Endothelial cell of umbilical vein (primary cell): ENCODE measurements at regions not wholly inside any gene's neighbourhood (a gene's known extent, or its start where the extent isn't known, plus 50 kb on each side); places are given as distances from the start of the nearest gene placed in this dataset.

Source experiments
- BruUV-seq: library from RNA; stranded (reverse); fragments of 400-500 nt; replicated peaks from 2 replicates; lab custom pipeline; 2021; lab: Mats Ljungman, UMichigan
- CTCF ChIA-PET: fragments of 300-600, 350-600 bp; sonication (Branson Sonifier 250); formaldehyde crosslinking; loops from one replicate; lab custom pipeline; 2021; ENCODE audit warnings: antibody characterized with exemption, inconsistent platforms; lab: Charles Lee
- POLR2A ChIA-PET: fragments of 300-600, 350-600 bp; sonication (Branson Sonifier 250); formaldehyde crosslinking; loops from one replicate; lab custom pipeline; 2021; ENCODE audit warnings: antibody characterized with exemption, inconsistent platforms; lab: Charles Lee
- DNase-seq: peaks from one replicate; pipeline ENCODE4 v3.0.0-alpha.2; 2011; ENCODE audit warnings: low read depth, low spot score
- FAIRE-seq: peaks from 2 replicates; lab custom pipeline; 2011; peaks lifted over from hg19 to GRCh38; lab: Jason Lieb, UNC
- H2AFZ ChIP-seq: 2 replicates; pipeline ENCODE4 v1.6.0; 2012; ENCODE audit warnings: low read depth, low read length, control low read depth, inconsistent platforms
- H3K27ac ChIP-seq: 2 replicates; pipeline ENCODE4 v1.5.1; 2011; ENCODE audit warnings: low read depth, mild to moderate bottlenecking, control low read depth, low read length, moderate library complexity; ENCODE audit not compliant: insufficient read depth
- H3K27me3 ChIP-seq, 2 experiments: 2 replicates each; pipeline versions ENCODE4 v1.6.0 to v1.6.1; 2011; ENCODE audit warnings: low read length in 2 of 2, mixed read lengths in 1 of 2; ENCODE audit not compliant: control insufficient read depth in 2 of 2, insufficient read depth in 2 of 2
- H3K36me3 ChIP-seq, 2 experiments: 2 replicates in 1 of 2; 3 replicates in 1 of 2; pipeline ENCODE4 v1.5.1; 2011; ENCODE audit warnings: low read length in 2 of 2, mild to moderate bottlenecking in 1 of 2, moderate library complexity in 1 of 2; ENCODE audit not compliant: control insufficient read depth in 2 of 2, insufficient read depth in 2 of 2; ENCODE audit errors: extremely low read depth in 1 of 2
- H3K4me1 ChIP-seq: 3 replicates; pipeline ENCODE4 v1.5.1; 2011; ENCODE audit warnings: mild to moderate bottlenecking, low read length; ENCODE audit not compliant: control insufficient read depth, insufficient read depth; ENCODE audit errors: extremely low read depth
- H3K4me2 ChIP-seq: 2 replicates; pipeline ENCODE4 v1.6.1; 2011; ENCODE audit warnings: low read length, control low read depth, mixed read lengths; ENCODE audit not compliant: insufficient read depth
- H3K4me3 ChIP-seq, 3 experiments: fragments of 200-600 bp in 1 of 3; sonication (generic), shearing (Covaris generic) in 1 of 3; replicated peaks in 1 of 3; 2 replicates each; pipeline ENCODE4 v1.5.1; 2011 to 2016; ENCODE audit warnings: control low read depth in 3 of 3, low read length in 3 of 3, mild to moderate bottlenecking in 2 of 3, inconsistent platforms in 1 of 3, low read depth in 1 of 3, moderate library complexity in 1 of 3; ENCODE audit not compliant: insufficient read depth in 1 of 3
- H3K79me2 ChIP-seq: 2 replicates; pipeline ENCODE4 v1.6.0; 2012; ENCODE audit warnings: low read length, inconsistent platforms; ENCODE audit not compliant: control insufficient read depth, insufficient read depth
- H3K9ac ChIP-seq: replicated peaks from 2 replicates; pipeline ENCODE3; 2011; ENCODE audit warnings: low read length, control low read depth; ENCODE audit not compliant: insufficient read depth; ENCODE audit errors: extremely low read depth
- H3K9me1 ChIP-seq: replicated peaks from 3 replicates; pipeline ENCODE4 v1.6.0; 2011; ENCODE audit warnings: mild to moderate bottlenecking, low read length; ENCODE audit not compliant: control insufficient read depth, insufficient read depth; ENCODE audit errors: extremely low read depth
- H3K9me3 ChIP-seq: replicated peaks from 2 replicates; pipeline ENCODE4 v1.5.1; 2012; ENCODE audit warnings: low read length, inconsistent platforms; ENCODE audit not compliant: control insufficient read depth, insufficient read depth
- H4K20me1 ChIP-seq: replicated peaks from 2 replicates; pipeline ENCODE3; 2011; ENCODE audit warnings: mild to moderate bottlenecking, low read length; ENCODE audit not compliant: control insufficient read depth, insufficient read depth; ENCODE audit errors: extremely low read depth
- EZH2 ChIP-seq: IDR thresholded peaks from 2 replicates; pipeline ENCODE4 v1.6.1; 2012; ENCODE audit warnings: borderline replicate concordance, low read depth, mild to moderate bottlenecking, moderate library complexity, low read length, inconsistent platforms; ENCODE audit not compliant: severe bottlenecking
- FOS ChIP-seq: IDR thresholded peaks from 2 replicates; pipeline ENCODE4 v1.6.1; 2011; ENCODE audit warnings: mild to moderate bottlenecking, low read length, moderate library complexity, borderline replicate concordance; ENCODE audit not compliant: insufficient read depth
- JUN ChIP-seq: IDR thresholded peaks from 2 replicates; pipeline ENCODE4 v1.6.1; 2011; ENCODE audit warnings: borderline replicate concordance, low read depth; ENCODE audit not compliant: insufficient read length, insufficient read depth
- MAX ChIP-seq: IDR thresholded peaks from 2 replicates; pipeline ENCODE4 v1.6.1; 2011; ENCODE audit not compliant: insufficient read depth, insufficient read length
- MYC ChIP-seq: IDR thresholded peaks from one replicate; pipeline ENCODE4 v1.6.1; 2011; ENCODE audit warnings: mild to moderate bottlenecking, low read depth, low read length
- POLR2A ChIP-seq: IDR thresholded peaks from 2 replicates; pipeline ENCODE4 v1.6.1; 2012; ENCODE audit warnings: low read depth, mild to moderate bottlenecking, control low read depth, low read length
- POLR2AphosphoS5 ChIP-seq: IDR thresholded peaks from 2 replicates; pipeline ENCODE4 v1.6.1; 2012; ENCODE audit warnings: low read depth, mild to moderate bottlenecking, control low read depth, low read length, moderate library complexity; ENCODE audit not compliant: insufficient read depth
- dilution Hi-C: fragments of 300-500 bp; cut with MboI; formaldehyde crosslinking; loops from one replicate; pipeline ENCODE4 v1.15.0; 2019; ENCODE audit warnings: low sequenced_read_pairs; ENCODE audit not compliant: extremely low pct_ligation_motif_present
- intact Hi-C: fragments of 100-400 bp; cut with micrococcal nuclease; formaldehyde crosslinking; loops from one replicate; pipeline ENCODE4 v1.10.0; 2022
- TF ChIP-seq, protein P1 (sequence below), 2 donors: IDR thresholded peaks; 1 replicate in 1 of 2; 2 replicates in 1 of 2; pipeline ENCODE4 v1.5.1; 2011; ENCODE audit warnings: low read length in 2 of 2, mild to moderate bottlenecking in 2 of 2, moderate library complexity in 2 of 2, control low read depth in 1 of 2, inconsistent platforms in 1 of 2, low read depth in 1 of 2; ENCODE audit not compliant: insufficient read depth in 1 of 2; ENCODE audit errors: extremely low read depth in 1 of 2

DNA sequence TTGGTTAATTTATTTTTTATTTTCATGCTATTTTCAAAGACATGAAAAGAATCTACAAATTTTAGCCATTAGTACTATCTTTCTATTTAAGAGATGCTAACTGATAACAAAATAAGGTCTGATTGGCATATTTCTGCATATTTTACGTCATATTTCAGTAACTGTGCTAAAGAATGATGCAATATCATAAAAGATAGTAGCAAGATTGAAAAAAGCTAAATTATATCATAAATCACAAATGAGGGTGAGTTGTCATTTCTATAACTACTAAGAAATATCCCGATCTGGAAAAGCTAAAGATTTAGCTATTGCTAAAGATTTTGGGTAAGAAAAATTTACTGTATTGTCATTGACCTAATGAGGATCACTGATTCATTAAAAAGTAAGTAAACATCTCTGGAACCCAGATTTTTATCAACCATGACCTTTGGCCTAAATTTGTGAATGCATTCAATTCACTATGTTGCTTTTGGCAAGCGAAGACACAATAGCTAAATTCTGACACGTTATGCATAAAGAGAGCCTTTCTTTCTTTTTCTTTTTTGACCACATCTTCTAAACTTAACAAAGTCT is 103.6 kb downstream of the HPGD start:
- no TSS peak for BruUV-seq
- Histone ChIP-seq H3K36me3 (no peaks in the 10 kb centered on the region), H3K4me1 (no peaks in the 10 kb centered on the region), H3K27me3 (no peaks in the 10 kb centered on the region), H3K27ac (no peak overlapping the region), H3K9me1 (no peaks in the 10 kb centered on the region), H2AFZ (no peak overlapping the region), H3K79me2 (no peaks in the 10 kb centered on the region), H3K4me3 (no peak overlapping the region), H3K9ac (no peak overlapping the region), H3K4me2 (no peak overlapping the region), H3K9me3 (no peaks in the 10 kb centered on the region), H4K20me1 (no peaks in the 10 kb centered on the region)
- TF ChIP-seq FOS (no peak), POLR2A (no peak), EZH2 (no peak), MYC (no peak), MAX (no peak), JUN (no peak), POLR2AphosphoS5 (no peak)
- TF ChIP-seq, protein P1, sequence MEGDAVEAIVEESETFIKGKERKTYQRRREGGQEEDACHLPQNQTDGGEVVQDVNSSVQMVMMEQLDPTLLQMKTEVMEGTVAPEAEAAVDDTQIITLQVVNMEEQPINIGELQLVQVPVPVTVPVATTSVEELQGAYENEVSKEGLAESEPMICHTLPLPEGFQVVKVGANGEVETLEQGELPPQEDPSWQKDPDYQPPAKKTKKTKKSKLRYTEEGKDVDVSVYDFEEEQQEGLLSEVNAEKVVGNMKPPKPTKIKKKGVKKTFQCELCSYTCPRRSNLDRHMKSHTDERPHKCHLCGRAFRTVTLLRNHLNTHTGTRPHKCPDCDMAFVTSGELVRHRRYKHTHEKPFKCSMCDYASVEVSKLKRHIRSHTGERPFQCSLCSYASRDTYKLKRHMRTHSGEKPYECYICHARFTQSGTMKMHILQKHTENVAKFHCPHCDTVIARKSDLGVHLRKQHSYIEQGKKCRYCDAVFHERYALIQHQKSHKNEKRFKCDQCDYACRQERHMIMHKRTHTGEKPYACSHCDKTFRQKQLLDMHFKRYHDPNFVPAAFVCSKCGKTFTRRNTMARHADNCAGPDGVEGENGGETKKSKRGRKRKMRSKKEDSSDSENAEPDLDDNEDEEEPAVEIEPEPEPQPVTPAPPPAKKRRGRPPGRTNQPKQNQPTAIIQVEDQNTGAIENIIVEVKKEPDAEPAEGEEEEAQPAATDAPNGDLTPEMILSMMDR (IDR thresholded peaks at IDR 0.05; ENCODE audit: extremely low read depth in 1 of 2, insufficient read depth in 1 of 2, low read depth in 1 of 2, low read length in 2 of 2): no peak
- DNase-seq: peak; percentile 10
- ChIA-PET CTCF (no interaction called here), POLR2A (no interaction called here)
- no peak for FAIRE-seq
- intact Hi-C loops (no loop called here), dilution Hi-C loops (no loop called here)
